Thoracic aorta (tissue), 2 donors: ENCODE measurements at regions not wholly inside any gene's neighbourhood (a gene's known extent, or its start where the extent isn't known, plus 50 kb on each side); places are given as distances from the start of the nearest gene placed in this dataset.

ENCODE experiments used
- ATAC-seq: fragments of 150-250 bp; one replicate; pipeline ENCODE4 v1.8.0; 2017; ENCODE audit warnings: low read depth; ENCODE audit not compliant: insufficient number of reproducible peaks, low FRiP score
- DNase-seq: peaks from one replicate; pipeline ENCODE4 v3.0.0-alpha.2; 2020; ENCODE audit warnings: low spot score
- H3K27ac ChIP-seq, 2 donors: fragments of 200-600 bp; sonication (generic); 1 replicate in 1 of 2; 2 replicates in 1 of 2; pipeline ENCODE4 v1.5.1; 2016; ENCODE audit warnings: mild to moderate bottlenecking in 2 of 2, moderate library complexity in 2 of 2
- H3K27me3 ChIP-seq: fragments of 200-600 bp; sonication (generic); replicated peaks from 2 replicates; pipeline ENCODE4 v1.6.0; 2016; ENCODE audit warnings: mild to moderate bottlenecking; ENCODE audit not compliant: insufficient read depth
- H3K36me3 ChIP-seq: fragments of 200-600 bp; sonication (generic); one replicate; pipeline ENCODE4 v1.5.1; 2016
- H3K4me1 ChIP-seq, 2 donors: fragments of 200-600 bp; sonication (generic); 1 replicate in 1 of 2; 2 replicates in 1 of 2; pipeline versions ENCODE4 v1.5.1 to v1.6.0; 2016; ENCODE audit warnings: low read depth in 2 of 2, mild to moderate bottlenecking in 1 of 2; ENCODE audit not compliant: control insufficient read depth in 1 of 2
- H3K4me3 ChIP-seq: fragments of 200-600 bp; sonication (generic); 2 replicates; pipeline ENCODE4 v1.5.1; 2016; ENCODE audit warnings: mild to moderate bottlenecking
- H3K9me3 ChIP-seq: fragments of 200-600 bp; sonication (generic); 2 replicates; pipeline ENCODE4 v1.5.1; 2016
- TF ChIP-seq, protein P1 (sequence below): fragments of 200-600 bp; sonication (generic); IDR thresholded peaks from one replicate; pipeline ENCODE4 v1.5.1; 2019; ENCODE audit warnings: antibody characterized with exemption

DNA sequence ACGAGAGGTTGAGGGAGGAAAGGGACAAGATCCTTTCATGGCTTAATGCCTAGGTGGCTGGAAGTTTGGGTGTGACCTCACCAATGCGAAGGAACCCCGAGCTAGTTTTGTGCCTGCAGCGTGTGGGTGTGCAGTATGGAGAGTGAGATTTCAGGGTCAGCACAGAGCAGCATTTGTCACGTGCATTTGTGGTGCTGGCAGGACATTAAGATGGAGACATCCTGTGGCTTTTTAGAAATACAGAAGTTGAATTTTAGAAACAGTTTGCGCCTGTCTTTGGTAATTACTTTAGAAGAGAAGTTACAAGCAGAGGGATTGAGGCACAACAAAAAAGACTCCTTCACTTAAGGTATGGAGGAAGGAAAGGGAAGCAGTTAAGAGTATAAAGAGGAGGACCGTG is 258.2 kb upstream of the THUMPD2 start:
- Histone ChIP-seq H3K9me3 (no peaks in the 10 kb centered on the region), H3K27ac (no peak overlapping the region), H3K4me1 (no peaks in the 10 kb centered on the region), H3K4me3 (no peak overlapping the region), H3K27me3 (no peaks in the 10 kb centered on the region), H3K36me3 (no peaks in the 10 kb centered on the region)
- TF ChIP-seq, protein P1, sequence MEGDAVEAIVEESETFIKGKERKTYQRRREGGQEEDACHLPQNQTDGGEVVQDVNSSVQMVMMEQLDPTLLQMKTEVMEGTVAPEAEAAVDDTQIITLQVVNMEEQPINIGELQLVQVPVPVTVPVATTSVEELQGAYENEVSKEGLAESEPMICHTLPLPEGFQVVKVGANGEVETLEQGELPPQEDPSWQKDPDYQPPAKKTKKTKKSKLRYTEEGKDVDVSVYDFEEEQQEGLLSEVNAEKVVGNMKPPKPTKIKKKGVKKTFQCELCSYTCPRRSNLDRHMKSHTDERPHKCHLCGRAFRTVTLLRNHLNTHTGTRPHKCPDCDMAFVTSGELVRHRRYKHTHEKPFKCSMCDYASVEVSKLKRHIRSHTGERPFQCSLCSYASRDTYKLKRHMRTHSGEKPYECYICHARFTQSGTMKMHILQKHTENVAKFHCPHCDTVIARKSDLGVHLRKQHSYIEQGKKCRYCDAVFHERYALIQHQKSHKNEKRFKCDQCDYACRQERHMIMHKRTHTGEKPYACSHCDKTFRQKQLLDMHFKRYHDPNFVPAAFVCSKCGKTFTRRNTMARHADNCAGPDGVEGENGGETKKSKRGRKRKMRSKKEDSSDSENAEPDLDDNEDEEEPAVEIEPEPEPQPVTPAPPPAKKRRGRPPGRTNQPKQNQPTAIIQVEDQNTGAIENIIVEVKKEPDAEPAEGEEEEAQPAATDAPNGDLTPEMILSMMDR, result no peak
- DNase-seq, result no peak
- no peak for ATAC-seq

DNA sequence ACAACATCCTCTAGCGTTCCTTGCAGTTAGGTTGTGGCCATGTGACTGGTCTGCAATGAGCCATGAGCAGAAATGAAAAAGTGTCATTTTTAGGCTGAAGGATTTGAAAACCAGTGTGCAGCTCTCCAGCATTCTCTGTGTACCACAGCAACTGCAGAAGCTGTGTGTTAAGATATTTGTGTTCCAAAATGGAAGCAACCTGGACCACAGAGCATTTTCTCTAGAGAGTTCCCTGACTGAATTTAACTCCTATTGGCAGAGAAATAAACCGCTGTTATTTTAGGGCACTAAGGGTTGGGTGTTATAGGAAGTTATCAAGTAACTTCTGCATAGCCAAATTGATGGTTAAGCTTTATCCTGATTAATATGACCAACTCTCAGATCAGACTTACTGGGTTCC is 257.2 kb upstream of the THUMPD2 start:
- TF ChIP-seq, protein P1, result no peak
- no peaks in the 10 kb centered on the region for H3K9me3 ChIP-seq
- H3K27ac ChIP-seq, result no peak overlapping the region
- DNase-seq (no peak), ATAC-seq (no peak)
- no peaks in the 10 kb centered on the region for H3K4me1 ChIP-seq
- no peak overlapping the region for H3K4me3 ChIP-seq
- H3K27me3 ChIP-seq, result no peaks in the 10 kb centered on the region
- no peaks in the 10 kb centered on the region for H3K36me3 ChIP-seq

DNA sequence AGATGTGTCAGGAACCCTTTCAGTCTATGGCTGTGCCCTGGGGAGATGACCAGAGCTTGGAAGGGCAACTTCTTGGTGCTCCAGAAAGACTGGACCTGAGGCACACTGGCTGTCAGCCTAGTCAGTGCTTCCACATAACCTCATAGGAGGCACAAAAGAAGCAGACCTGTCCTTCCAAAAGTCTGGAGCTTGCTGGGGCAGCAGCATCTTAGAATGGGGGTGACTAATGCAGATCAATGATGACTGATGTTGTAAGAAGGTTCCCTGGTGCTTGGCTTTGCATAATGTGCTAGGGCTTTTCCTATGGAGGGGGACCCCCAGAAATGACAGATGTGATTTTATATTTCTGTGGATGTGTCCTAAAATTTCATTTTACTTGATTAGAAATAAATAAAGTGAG is 255.7 kb upstream of the THUMPD2 start:
- H3K27me3 ChIP-seq, result no peaks in the 10 kb centered on the region
- ATAC-seq (no peak), DNase-seq (no peak)
- no peaks in the 10 kb centered on the region for H3K36me3 ChIP-seq
- no peaks in the 10 kb centered on the region for H3K9me3 ChIP-seq
- no peaks in the 10 kb centered on the region for H3K4me1 ChIP-seq
- TF ChIP-seq, protein P1, result no peak
- no peak overlapping the region for H3K4me3 ChIP-seq
- H3K27ac ChIP-seq, result no peak overlapping the region

DNA sequence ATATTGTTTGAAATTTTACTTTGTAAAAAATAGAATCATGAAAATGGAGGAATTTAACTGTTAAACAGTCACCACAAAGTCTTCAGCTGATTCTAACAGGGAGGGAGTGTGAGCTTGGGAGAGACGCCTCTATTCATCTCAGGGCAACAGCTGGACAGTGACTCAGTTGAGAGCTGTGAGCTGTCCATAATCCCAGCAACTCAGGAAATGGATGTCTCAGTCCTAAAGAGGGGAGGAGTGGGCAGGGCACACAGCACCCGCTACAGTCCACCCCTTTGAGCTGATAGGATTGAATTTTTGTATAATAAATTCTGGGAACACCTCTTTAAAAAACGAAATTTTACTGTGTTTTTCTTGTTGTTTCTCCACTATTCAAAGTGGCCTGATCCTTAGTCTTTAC is 255.1 kb upstream of the THUMPD2 start:
- H3K4me3 ChIP-seq, result no peak overlapping the region
- ATAC-seq (no peak), DNase-seq (no peak)
- H3K4me1 ChIP-seq, result no peaks in the 10 kb centered on the region
- no peaks in the 10 kb centered on the region for H3K9me3 ChIP-seq
- H3K36me3 ChIP-seq, result no peaks in the 10 kb centered on the region
- no peaks in the 10 kb centered on the region for H3K27me3 ChIP-seq
- H3K27ac ChIP-seq, result no peak overlapping the region
- TF ChIP-seq, protein P1, result no peak

DNA sequence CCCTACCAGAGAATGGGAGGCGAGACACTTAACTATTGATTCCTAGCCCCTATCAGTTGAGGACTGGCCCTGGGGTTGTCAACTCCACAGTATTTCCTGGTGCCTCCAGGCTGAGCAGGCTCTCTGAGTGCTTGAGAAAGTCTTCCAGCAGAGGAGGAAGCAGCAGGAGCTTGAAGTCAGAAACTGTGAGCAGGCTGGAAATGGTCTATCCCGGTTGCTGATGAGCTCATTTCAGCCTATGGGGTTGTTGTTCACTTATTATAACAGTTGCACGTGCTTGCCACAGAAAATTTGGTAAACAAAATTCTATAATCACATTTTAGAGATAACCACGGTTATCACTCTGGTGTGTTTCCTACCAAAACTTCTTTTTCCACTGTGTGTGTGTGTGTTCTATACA is 254.7 kb upstream of the THUMPD2 start:
- Histone ChIP-seq H3K4me1 (no peaks in the 10 kb centered on the region), H3K27me3 (no peaks in the 10 kb centered on the region), H3K9me3 (no peaks in the 10 kb centered on the region), H3K4me3 (no peak overlapping the region), H3K27ac (no peak overlapping the region), H3K36me3 (no peaks in the 10 kb centered on the region)
- no peak for DNase-seq
- TF ChIP-seq, protein P1, result no peak
- no peak for ATAC-seq
